GM10248 (cell line): ENCODE measurements at regions not wholly inside any gene's neighbourhood (a gene's known extent, or its start where the extent isn't known, plus 50 kb on each side); places are given as distances from the start of the nearest gene placed in this dataset.

Source experiments
- CTCF ChIA-PET: fragments of 300-600 bp; sonication (Branson Sonifier 250); formaldehyde crosslinking; extraction: SDS; loops from one replicate; lab custom pipeline; 2021; ENCODE audit warnings: antibody characterized with exemption; lab: Yijun Ruan, JAX
- POLR2A ChIA-PET: fragments of 350-650 bp; sonication (Branson Sonifier 250); formaldehyde crosslinking; extraction: SDS; loops from one replicate; lab custom pipeline; 2020; ENCODE audit warnings: antibody characterized with exemption; lab: Yijun Ruan, JAX
- DNase-seq: peaks from one replicate; pipeline ENCODE4 v3.0.0; 2012; ENCODE audit errors: extremely low spot score
- CTCF ChIP-seq: IDR thresholded peaks from 2 replicates; pipeline ENCODE4 v1.5.1; 2012; ENCODE audit warnings: mild to moderate bottlenecking, low read depth; ENCODE audit errors: extremely low read depth, missing control alignments, control extremely low read depth

- CTCF ChIA-PET, result interaction anchor here (0.5 to 0.7 kb wide), 2 partner anchors 10 to 68 kb away, joined by 3 to 4 read pairs; no protein-coding TSS in a partner anchor
Observed at GRCh38 chr2:60371219-60371618, 182.2 kb downstream of the BCL11A start.

GRCh38 chr2:60370814-60371213 lies 182.6 kb downstream of the BCL11A start:
- ChIA-PET POLR2A (no interaction called here), CTCF (no interaction called here)
- TF ChIP-seq CTCF, result no peak

More at GRCh38 chr2:60371219-60371618, 182.2 kb downstream of the BCL11A start:
- TF ChIP-seq CTCF, result no peak
- no peak for DNase-seq
- POLR2A ChIA-PET, result no interaction called here

GRCh38 chr2:60368456-60368855 lies 185.0 kb downstream of the BCL11A start:
- no peak for TF ChIP-seq CTCF
- ChIA-PET POLR2A (no interaction called here), CTCF (no interaction called here)
- no peak for DNase-seq

More at GRCh38 chr2:60370814-60371213, 182.6 kb downstream of the BCL11A start:
- no peak for DNase-seq

GRCh38 chr2:60366135-60366712 lies 187.2 kb downstream of the BCL11A start:
- CTCF ChIA-PET, result interaction anchor here (1.0 to 1.7 kb wide), 3 partner anchors 11 to 34 kb away, joined by 3 to 6 read pairs (median 3); no protein-coding TSS in a partner anchor
- POLR2A ChIA-PET, result no interaction called here
- no peak for DNase-seq
- no peak for TF ChIP-seq CTCF

GRCh38 chr2:60365556-60365955 lies 187.9 kb downstream of the BCL11A start:
- DNase-seq, result no peak
- POLR2A ChIA-PET, result no interaction called here
- CTCF ChIA-PET, result interaction anchor here (1.0 to 1.7 kb wide), 4 partner anchors 11 to 34 kb away, joined by 3 to 6 read pairs (median 3); no protein-coding TSS in a partner anchor
- no peak for TF ChIP-seq CTCF

GRCh38 chr2:60364491-60364890 lies 189.0 kb downstream of the BCL11A start:
- CTCF ChIA-PET, result interaction anchor here (0.8 to 2.0 kb wide), 4 partner anchors 11 to 23 kb away, joined by 3 to 11 read pairs (median 4); no protein-coding TSS in a partner anchor
- no peak for TF ChIP-seq CTCF
- DNase-seq, result no peak
- POLR2A ChIA-PET, result no interaction called here

GRCh38 chr2:60361498-60361897 lies 192.0 kb downstream of the BCL11A start:
- no peak for TF ChIP-seq CTCF
- ChIA-PET POLR2A (no interaction called here), CTCF (interaction anchor here (0.9 kb wide), 1 partner anchor 13 kb away, joined by 4 read pairs; no protein-coding TSS in a partner anchor)
- no peak for DNase-seq
